Panc1 (cell line): ENCODE measurements at regions not wholly inside any gene's neighbourhood (a gene's known extent, or its start where the extent isn't known, plus 50 kb on each side); places are given as distances from the start of the nearest gene placed in this dataset.

ENCODE experiments used
- CTCF ChIP-seq: fragments of 450-650 bp; IDR thresholded peaks from 2 replicates; pipeline ENCODE4 v1.5.1; 2017; ENCODE audit warnings: mild to moderate bottlenecking
- POLR2AphosphoS5 ChIP-seq: IDR thresholded peaks from 2 replicates; pipeline ENCODE4 v1.6.1; 2012; ENCODE audit warnings: mild to moderate bottlenecking, low read depth, low read length, moderate library complexity
- REST ChIP-seq, 2 experiments: IDR thresholded peaks; 2 replicates each; pipeline ENCODE4 v1.6.1; 2011 to 2012; ENCODE audit warnings: low read depth in 2 of 2, control low read depth in 1 of 2, low read length in 1 of 2, mild to moderate bottlenecking in 1 of 2, moderate library complexity in 1 of 2; ENCODE audit not compliant: insufficient read depth in 1 of 2
- SIN3A ChIP-seq: IDR thresholded peaks from 2 replicates; pipeline ENCODE4 v1.6.1; 2012; ENCODE audit warnings: low read depth, mild to moderate bottlenecking, low read length, moderate library complexity, borderline replicate concordance; ENCODE audit not compliant: insufficient read depth
- TCF7L2 ChIP-seq: IDR thresholded peaks from 2 replicates; pipeline ENCODE4 v1.6.1; 2011; ENCODE audit warnings: mild to moderate bottlenecking, low read depth, low read length, inconsistent platforms

- no peak for TF ChIP-seq CTCF
- TF ChIP-seq POLR2AphosphoS5: no peak
- no peak for TF ChIP-seq SIN3A
- TF ChIP-seq REST (IDR thresholded peaks at IDR 0.05; ENCODE audit: insufficient read depth in 1 of 2, low read depth in 2 of 2, low read length in 1 of 2): no peak
- TF ChIP-seq TCF7L2: no peak
Observed at GRCh38 chr2:156054983-156055382, 277.5 kb downstream of the NR4A2 start.
